IMR-90 (cell line): ENCODE measurements at regions not wholly inside any gene's neighbourhood (a gene's known extent, or its start where the extent isn't known, plus 50 kb on each side); places are given as distances from the start of the nearest gene placed in this dataset.

Experiments used
- CEBPB ChIP-seq: IDR thresholded peaks from 2 replicates; pipeline ENCODE4 v1.6.1; 2012; ENCODE audit warnings: low read depth, low read length, improper control_type of control experiment
- CTCF ChIP-seq: conservative IDR thresholded peaks from 2 replicates; pipeline ENCODE4 v1.5.1; 2012; ENCODE audit warnings: mild to moderate bottlenecking, low read depth, low read length, improper control_type of control experiment
- MXI1 ChIP-seq: IDR thresholded peaks from 2 replicates; pipeline ENCODE4 v1.6.1; 2012; ENCODE audit warnings: low read depth, mild to moderate bottlenecking, low read length, moderate library complexity, borderline replicate concordance
- NFE2L2 ChIP-seq: fragments of 150-350 bp; IDR thresholded peaks from 2 replicates; pipeline ENCODE4 v1.6.1; 2016; ENCODE audit warnings: low read depth, mild to moderate bottlenecking, low read length
- POLR2A ChIP-seq: IDR thresholded peaks from 2 replicates; pipeline ENCODE4 v1.6.1; 2012; ENCODE audit warnings: mild to moderate bottlenecking, low read depth, low read length
- SMC3 ChIP-seq: fragments of 150-350 bp; IDR thresholded peaks from 2 replicates; pipeline ENCODE4 v1.6.1; 2016; ENCODE audit warnings: low read depth, mild to moderate bottlenecking, antibody characterized with exemption, low read length, moderate library complexity

GRCh38 chrX:121592884-121593283 is 545.5 kb downstream of the GLUD2 start:
- no peak for TF ChIP-seq CEBPB
- no peak for TF ChIP-seq CTCF
- TF ChIP-seq NFE2L2, result no peak
- no peak for TF ChIP-seq POLR2A
- no peak for TF ChIP-seq MXI1
- TF ChIP-seq SMC3, result no peak
